ENCODE measurements at regions not wholly inside any gene's neighbourhood (a gene's known extent, or its start where the extent isn't known, plus 50 kb on each side); places are given as distances from the start of the nearest gene placed in this dataset.

- in situ Hi-C loops (cut with HindIII; ENCODE audit: low pct_ligation_motif_present, low pct_unique_long_range_greater_than_20kb, low sequenced_read_pairs): no loop called here
- no peak for DNase-seq
These were observed 385.3 kb upstream of the ADARB2 start for GRCh38 chr10:2122431-2123124.

GRCh38 chr10:2121929-2122328 lies 384.6 kb upstream of the ADARB2 start:
- DNase-seq: no peak
- in situ Hi-C loops (cut with HindIII; ENCODE audit: low pct_ligation_motif_present, low pct_unique_long_range_greater_than_20kb, low sequenced_read_pairs): no loop called here

GRCh38 chr10:2121315-2121714 lies 384.0 kb upstream of the ADARB2 start:
- no peak for DNase-seq
- in situ Hi-C loops (cut with HindIII; ENCODE audit: low pct_ligation_motif_present, low pct_unique_long_range_greater_than_20kb, low sequenced_read_pairs): no loop called here

- in situ Hi-C loops (cut with HindIII; ENCODE audit: low pct_ligation_motif_present, low pct_unique_long_range_greater_than_20kb, low sequenced_read_pairs): no loop called here
- no peak for DNase-seq
These were observed 383.4 kb upstream of the ADARB2 start for GRCh38 chr10:2120746-2121145.

- in situ Hi-C loops (cut with HindIII; ENCODE audit: low pct_ligation_motif_present, low pct_unique_long_range_greater_than_20kb, low sequenced_read_pairs): no loop called here
- no peak for DNase-seq
These were observed 382.0 kb upstream of the ADARB2 start for GRCh38 chr10:2119316-2119715.

- in situ Hi-C loops (cut with HindIII; ENCODE audit: low pct_ligation_motif_present, low pct_unique_long_range_greater_than_20kb, low sequenced_read_pairs): no loop called here
- no peak for DNase-seq
These were observed 380.9 kb upstream of the ADARB2 start for GRCh38 chr10:2118201-2118600.

- no peak for DNase-seq
- in situ Hi-C loops (cut with HindIII; ENCODE audit: low pct_ligation_motif_present, low pct_unique_long_range_greater_than_20kb, low sequenced_read_pairs): no loop called here
These were observed 380.3 kb upstream of the ADARB2 start for GRCh38 chr10:2117641-2118040.

GRCh38 chr10:2111965-2112364 lies 374.6 kb upstream of the ADARB2 start:
- DNase-seq: peak; percentile 98
- in situ Hi-C loops (cut with HindIII; ENCODE audit: low pct_ligation_motif_present, low pct_unique_long_range_greater_than_20kb, low sequenced_read_pairs): no loop called here

GRCh38 chr10:2108496-2108895 lies 371.2 kb upstream of the ADARB2 start:
- in situ Hi-C loops (cut with HindIII; ENCODE audit: low pct_ligation_motif_present, low pct_unique_long_range_greater_than_20kb, low sequenced_read_pairs): no loop called here
- DNase-seq: no peak

GRCh38 chr10:2106641-2107040 lies 369.3 kb upstream of the ADARB2 start:
- in situ Hi-C loops (cut with HindIII; ENCODE audit: low pct_ligation_motif_present, low pct_unique_long_range_greater_than_20kb, low sequenced_read_pairs): no loop called here
- no peak for DNase-seq

- in situ Hi-C loops (cut with HindIII; ENCODE audit: low pct_ligation_motif_present, low pct_unique_long_range_greater_than_20kb, low sequenced_read_pairs): no loop called here
- no peak for DNase-seq
These were observed 362.0 kb upstream of the ADARB2 start for GRCh38 chr10:2099321-2099720.

GRCh38 chr10:2097937-2098336 lies 360.6 kb upstream of the ADARB2 start:
- DNase-seq: no peak
- in situ Hi-C loops (cut with HindIII; ENCODE audit: low pct_ligation_motif_present, low pct_unique_long_range_greater_than_20kb, low sequenced_read_pairs): no loop called here

GRCh38 chr10:2094171-2094570 lies 356.8 kb upstream of the ADARB2 start:
- in situ Hi-C loops (cut with HindIII; ENCODE audit: low pct_ligation_motif_present, low pct_unique_long_range_greater_than_20kb, low sequenced_read_pairs): no loop called here
- DNase-seq: no peak

- DNase-seq: no peak
- in situ Hi-C loops (cut with HindIII; ENCODE audit: low pct_ligation_motif_present, low pct_unique_long_range_greater_than_20kb, low sequenced_read_pairs): no loop called here
These were observed 346.3 kb upstream of the ADARB2 start for GRCh38 chr10:2083591-2083990.

GRCh38 chr10:2081501-2081900 lies 344.2 kb upstream of the ADARB2 start:
- in situ Hi-C loops (cut with HindIII; ENCODE audit: low pct_ligation_motif_present, low pct_unique_long_range_greater_than_20kb, low sequenced_read_pairs): no loop called here
- DNase-seq: no peak

GRCh38 chr10:2079603-2080078 lies 342.3 kb upstream of the ADARB2 start:
- in situ Hi-C loops (cut with HindIII; ENCODE audit: low pct_ligation_motif_present, low pct_unique_long_range_greater_than_20kb, low sequenced_read_pairs): no loop called here
- peak; percentile 53 for DNase-seq

GRCh38 chr10:2077231-2077630 lies 339.9 kb upstream of the ADARB2 start:
- DNase-seq: no peak

GRCh38 chr10:2076528-2076927 lies 339.2 kb upstream of the ADARB2 start:
- in situ Hi-C loops (cut with HindIII; ENCODE audit: low pct_ligation_motif_present, low pct_unique_long_range_greater_than_20kb, low sequenced_read_pairs): no loop called here
- DNase-seq: no peak

More at GRCh38 chr10:2077231-2077630, 339.9 kb upstream of the ADARB2 start:
- in situ Hi-C loops (cut with HindIII; ENCODE audit: low pct_ligation_motif_present, low pct_unique_long_range_greater_than_20kb, low sequenced_read_pairs): no loop called here

GRCh38 chr10:2067015-2067414 lies 329.7 kb upstream of the ADARB2 start:
- in situ Hi-C loops (cut with HindIII; ENCODE audit: low pct_ligation_motif_present, low pct_unique_long_range_greater_than_20kb, low sequenced_read_pairs): no loop called here
- no peak for DNase-seq

GRCh38 chr10:2054728-2055127 lies 317.4 kb upstream of the ADARB2 start:
- in situ Hi-C loops (cut with HindIII; ENCODE audit: low pct_ligation_motif_present, low pct_unique_long_range_greater_than_20kb, low sequenced_read_pairs): no loop called here
- no peak for DNase-seq

GRCh38 chr10:2053805-2054204 lies 316.5 kb upstream of the ADARB2 start:
- in situ Hi-C loops (cut with HindIII; ENCODE audit: low pct_ligation_motif_present, low pct_unique_long_range_greater_than_20kb, low sequenced_read_pairs): no loop called here
- no peak for DNase-seq
